Central memory CD4-positive, alpha-beta T cell (primary cell): ENCODE measurements at regions not wholly inside any gene's neighbourhood (a gene's known extent, or its start where the extent isn't known, plus 50 kb on each side); places are given as distances from the start of the nearest gene placed in this dataset.

Experiments used
- DNase-seq: peaks from one replicate; pipeline ENCODE4 v3.0.0; 2022

- no peak for DNase-seq
Observed at GRCh38 chr18:42271647-42272414, 316.8 kb downstream of the PIK3C3 start.

GRCh38 chr18:42274488-42275137 is 319.6 kb downstream of the PIK3C3 start:
- no peak for DNase-seq

- DNase-seq: no peak
Observed at GRCh38 chr18:42275138-42275535, 320.1 kb downstream of the PIK3C3 start.

GRCh38 chr18:42275949-42276730 is 321.1 kb downstream of the PIK3C3 start:
- DNase-seq: no peak

GRCh38 chr18:42281124-42281523 is 326.1 kb downstream of the PIK3C3 start:
- no peak for DNase-seq

- DNase-seq: no peak
Observed at GRCh38 chr18:42281851-42282250, 326.8 kb downstream of the PIK3C3 start.

- no peak for DNase-seq
Observed at GRCh38 chr18:42287047-42287446, 332.0 kb downstream of the PIK3C3 start.

- no peak for DNase-seq
Observed at GRCh38 chr18:42288129-42288528, 333.1 kb downstream of the PIK3C3 start.

- DNase-seq: no peak
Observed at GRCh38 chr18:42289526-42289925, 334.5 kb downstream of the PIK3C3 start.

GRCh38 chr18:42290318-42291307 is 335.6 kb downstream of the PIK3C3 start:
- DNase-seq: no peak

GRCh38 chr18:42292654-42293053 is 337.6 kb downstream of the PIK3C3 start:
- DNase-seq: no peak

- DNase-seq: no peak
Observed at GRCh38 chr18:42296192-42296591, 341.2 kb downstream of the PIK3C3 start.

- DNase-seq: no peak
Observed at GRCh38 chr18:42296723-42297122, 341.7 kb downstream of the PIK3C3 start.

- DNase-seq: peak; percentile 29
Observed at GRCh38 chr18:42298759-42299675, 344.0 kb downstream of the PIK3C3 start.

GRCh38 chr18:42305869-42306593 is 351.0 kb downstream of the PIK3C3 start:
- DNase-seq: no peak

GRCh38 chr18:42306594-42306980 is 351.6 kb downstream of the PIK3C3 start:
- DNase-seq: no peak

GRCh38 chr18:42310956-42311355 is 355.9 kb downstream of the PIK3C3 start:
- DNase-seq: no peak

GRCh38 chr18:42326752-42327151 is 371.7 kb downstream of the PIK3C3 start:
- no peak for DNase-seq

- DNase-seq: no peak
Observed at GRCh38 chr18:42328931-42329330, 373.9 kb downstream of the PIK3C3 start.

GRCh38 chr18:42330296-42330695 is 375.3 kb downstream of the PIK3C3 start:
- DNase-seq: no peak

- DNase-seq: no peak
Observed at GRCh38 chr18:42333558-42333957, 378.5 kb downstream of the PIK3C3 start.
